Caco-2 (cell line): ENCODE measurements at regions not wholly inside any gene's neighbourhood (a gene's known extent, or its start where the extent isn't known, plus 50 kb on each side); places are given as distances from the start of the nearest gene placed in this dataset.

ENCODE experiments used
- BruUV-seq: library from RNA; stranded (reverse); fragments of 400-500 nt; replicated peaks from 2 replicates; lab custom pipeline; 2021; lab: Mats Ljungman, UMichigan
- CTCF ChIA-PET: fragments of 300-600 bp; sonication (Branson Sonifier 250); formaldehyde crosslinking; loops from one replicate; lab custom pipeline; 2022; ENCODE audit warnings: antibody characterized with exemption; lab: Charles Lee
- POLR2A ChIA-PET: fragments of 300-600 bp; sonication (Branson Sonifier 250); formaldehyde crosslinking; loops from one replicate; lab custom pipeline; 2022; ENCODE audit warnings: antibody characterized with exemption; lab: Charles Lee
- DNase-seq, 2 experiments: peaks; one replicate each; pipeline versions ENCODE4 v3.0.0 to v3.0.0-alpha.2; 2020 to 2022
- H3K27me3 ChIP-seq: replicated peaks from 2 replicates; pipeline ENCODE4 v1.6.0; 2011; ENCODE audit warnings: low read length; ENCODE audit not compliant: control insufficient read depth, insufficient read depth
- H3K36me3 ChIP-seq: 2 replicates; pipeline ENCODE4 v1.5.1; 2011; ENCODE audit warnings: low read length; ENCODE audit not compliant: control insufficient read depth, insufficient read depth
- H3K4me1 ChIP-seq: fragments of 250-450 bp; sonication (Bioruptor Pico); 2 replicates; pipeline ENCODE4 v1.5.1; 2020; ENCODE audit warnings: mild to moderate bottlenecking
- H3K4me3 ChIP-seq: 2 replicates; pipeline ENCODE4 v1.5.1; 2011; ENCODE audit warnings: low read depth, mild to moderate bottlenecking, control low read depth, low read length
- H3K9me3 ChIP-seq: fragments of 250-450 bp; sonication (Bioruptor Pico); 2 replicates; pipeline ENCODE4 v1.5.1; 2020; ENCODE audit warnings: mild to moderate bottlenecking, moderate library complexity
- H3K27ac Mint-ChIP-seq: one replicate; pipeline ENCODE4 v1.8.0; 2022; ENCODE audit warnings: mixed read lengths; ENCODE audit not compliant: unreplicated experiment
- H3K27me3 Mint-ChIP-seq: one replicate; pipeline ENCODE4 v1.8.0; 2022; ENCODE audit warnings: mixed read lengths; ENCODE audit not compliant: insufficient read depth, unreplicated experiment
- H3K36me3 Mint-ChIP-seq: one replicate; pipeline ENCODE4 v1.8.0; 2022; ENCODE audit warnings: mild to moderate bottlenecking, mixed read lengths; ENCODE audit not compliant: insufficient read depth, unreplicated experiment
- H3K4me1 Mint-ChIP-seq: one replicate; pipeline ENCODE4 v1.8.0; 2022; ENCODE audit warnings: low read depth, mixed read lengths; ENCODE audit not compliant: unreplicated experiment
- H3K4me3 Mint-ChIP-seq: one replicate; pipeline ENCODE4 v1.8.0; 2022; ENCODE audit warnings: mild to moderate bottlenecking, moderate library complexity, mixed read lengths; ENCODE audit not compliant: unreplicated experiment
- H3K9me3 Mint-ChIP-seq: one replicate; pipeline ENCODE4 v1.8.0; 2022; ENCODE audit warnings: mixed read lengths; ENCODE audit not compliant: unreplicated experiment
- CTCF ChIP-seq, 2 experiments: fragments of 200-600 bp in 1 of 2; IDR thresholded peaks; 1 replicate in 1 of 2; 2 replicates in 1 of 2; pipeline versions ENCODE4 v1.5.1 to v1.8.0; 2011 to 2022; ENCODE audit warnings: antibody characterized with exemption in 1 of 2, control low read depth in 1 of 2, inconsistent platforms in 1 of 2, low read depth in 1 of 2, low read length in 1 of 2, mild to moderate bottlenecking in 1 of 2, moderate library complexity in 1 of 2; ENCODE audit not compliant: insufficient read depth in 1 of 2, severe bottlenecking in 1 of 2, unreplicated experiment in 1 of 2
- intact Hi-C: fragments of 100-400 bp; cut with micrococcal nuclease; formaldehyde crosslinking; loops from one replicate; pipeline ENCODE4 v1.10.0; 2022; ENCODE audit not compliant: unreplicated experiment

- no peaks in the 10 kb centered on the region for H3K36me3 Mint-ChIP-seq
- CTCF ChIA-PET = no interaction called here
- intact Hi-C loops = no loop called here
- Histone ChIP-seq H3K27me3 (no peaks in the 10 kb centered on the region), H3K9me3 (no peaks in the 10 kb centered on the region), H3K36me3 (no peaks in the 10 kb centered on the region), H3K4me1 (no peaks in the 10 kb centered on the region), H3K4me3 (no peak overlapping the region)
- H3K9me3 Mint-ChIP-seq = no peaks in the 10 kb centered on the region
- H3K4me1 Mint-ChIP-seq = no peaks in the 10 kb centered on the region
- H3K27me3 Mint-ChIP-seq = peaks cover 3% of the 10 kb centered on the region
- no TSS peak for BruUV-seq
- DNase-seq = no peak
- POLR2A ChIA-PET = no interaction called here
- TF ChIP-seq CTCF (IDR thresholded peaks at IDR 0.05; ENCODE audit: insufficient read depth in 1 of 2, low read depth in 1 of 2, low read length in 1 of 2, severe bottlenecking in 1 of 2, unreplicated experiment in 1 of 2) = no peak
- no peak overlapping the region for H3K27ac Mint-ChIP-seq
- H3K4me3 Mint-ChIP-seq = no peak overlapping the region
Observed at GRCh38 chr14:29352706-29353080, 575.0 kb downstream of the PRKD1 start.

- Mint-ChIP-seq H3K4me1 (no peaks in the 10 kb centered on the region), H3K27me3 (peaks cover 3% of the 10 kb centered on the region), H3K9me3 (no peaks in the 10 kb centered on the region), H3K36me3 (no peaks in the 10 kb centered on the region), H3K27ac (no peak overlapping the region), H3K4me3 (no peak overlapping the region)
- Histone ChIP-seq H3K27me3 (no peaks in the 10 kb centered on the region), H3K9me3 (no peaks in the 10 kb centered on the region), H3K36me3 (no peaks in the 10 kb centered on the region), H3K4me3 (no peak overlapping the region), H3K4me1 (no peaks in the 10 kb centered on the region)
- ChIA-PET POLR2A (no interaction called here), CTCF (no interaction called here)
- TF ChIP-seq CTCF (IDR thresholded peaks at IDR 0.05; ENCODE audit: insufficient read depth in 1 of 2, low read depth in 1 of 2, low read length in 1 of 2, severe bottlenecking in 1 of 2, unreplicated experiment in 1 of 2) = no peak
- no TSS peak for BruUV-seq
- DNase-seq = no peak
- intact Hi-C loops = no loop called here
Observed at GRCh38 chr14:29353513-29353912, 574.1 kb downstream of the PRKD1 start.

- DNase-seq = no peak
- no peak for TF ChIP-seq CTCF (IDR thresholded peaks at IDR 0.05; ENCODE audit: insufficient read depth in 1 of 2, low read depth in 1 of 2, low read length in 1 of 2, severe bottlenecking in 1 of 2, unreplicated experiment in 1 of 2)
Observed at GRCh38 chr14:29354486-29354885, 573.2 kb downstream of the PRKD1 start.

More at GRCh38 chr14:29354486-29354885, 573.2 kb downstream of the PRKD1 start:
- Mint-ChIP-seq H3K27me3 (peaks cover 3% of the 10 kb centered on the region), H3K4me3 (no peak overlapping the region), H3K4me1 (no peaks in the 10 kb centered on the region), H3K9me3 (no peaks in the 10 kb centered on the region), H3K36me3 (no peaks in the 10 kb centered on the region), H3K27ac (no peak overlapping the region)
- ChIA-PET CTCF (no interaction called here), POLR2A (no interaction called here)
- no peaks in the 10 kb centered on the region for H3K36me3 ChIP-seq
- intact Hi-C loops = no loop called here
- no peaks in the 10 kb centered on the region for H3K4me1 ChIP-seq
- no peak overlapping the region for H3K4me3 ChIP-seq
- no peaks in the 10 kb centered on the region for H3K9me3 ChIP-seq
- BruUV-seq = no TSS peak
- no peaks in the 10 kb centered on the region for H3K27me3 ChIP-seq
